ENCODE measurements at regions not wholly inside any gene's neighbourhood (a gene's known extent, or its start where the extent isn't known, plus 50 kb on each side); places are given as distances from the start of the nearest gene placed in this dataset.

DNA sequence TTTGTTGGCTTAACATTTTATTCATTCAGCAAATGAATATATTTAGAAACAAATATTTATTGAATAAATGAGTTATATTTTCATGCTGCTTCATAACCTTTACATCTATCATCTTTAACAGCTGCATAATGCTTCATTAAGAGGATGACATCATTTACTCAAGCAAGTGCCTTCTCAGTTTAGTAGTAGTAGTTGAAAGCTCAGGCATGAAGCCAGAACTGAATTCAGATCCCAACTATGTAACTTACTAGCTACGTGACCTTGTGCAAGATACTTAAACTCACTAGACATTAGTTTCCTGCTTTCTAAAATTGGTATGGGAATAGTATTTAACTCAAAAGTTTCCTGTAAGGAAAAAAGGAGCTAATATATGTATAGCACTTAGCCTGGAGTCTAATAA, 90.3 kb downstream of the TMPRSS5 start:
- TF ChIP-seq, protein P1, sequence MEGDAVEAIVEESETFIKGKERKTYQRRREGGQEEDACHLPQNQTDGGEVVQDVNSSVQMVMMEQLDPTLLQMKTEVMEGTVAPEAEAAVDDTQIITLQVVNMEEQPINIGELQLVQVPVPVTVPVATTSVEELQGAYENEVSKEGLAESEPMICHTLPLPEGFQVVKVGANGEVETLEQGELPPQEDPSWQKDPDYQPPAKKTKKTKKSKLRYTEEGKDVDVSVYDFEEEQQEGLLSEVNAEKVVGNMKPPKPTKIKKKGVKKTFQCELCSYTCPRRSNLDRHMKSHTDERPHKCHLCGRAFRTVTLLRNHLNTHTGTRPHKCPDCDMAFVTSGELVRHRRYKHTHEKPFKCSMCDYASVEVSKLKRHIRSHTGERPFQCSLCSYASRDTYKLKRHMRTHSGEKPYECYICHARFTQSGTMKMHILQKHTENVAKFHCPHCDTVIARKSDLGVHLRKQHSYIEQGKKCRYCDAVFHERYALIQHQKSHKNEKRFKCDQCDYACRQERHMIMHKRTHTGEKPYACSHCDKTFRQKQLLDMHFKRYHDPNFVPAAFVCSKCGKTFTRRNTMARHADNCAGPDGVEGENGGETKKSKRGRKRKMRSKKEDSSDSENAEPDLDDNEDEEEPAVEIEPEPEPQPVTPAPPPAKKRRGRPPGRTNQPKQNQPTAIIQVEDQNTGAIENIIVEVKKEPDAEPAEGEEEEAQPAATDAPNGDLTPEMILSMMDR (IDR thresholded peaks at IDR 0.05; ENCODE audit: partially characterized antibody, unreplicated experiment) = no peak
- H3K27ac Mint-ChIP-seq (ENCODE audit: unreplicated experiment) = no peak overlapping the region
- DNase-seq = no peak
- no peaks in the 10 kb centered on the region for H3K9me3 Mint-ChIP-seq (ENCODE audit: unreplicated experiment)
- no peaks in the 10 kb centered on the region for H3K36me3 Mint-ChIP-seq (ENCODE audit: unreplicated experiment)
- no peak overlapping the region for H3K4me3 Mint-ChIP-seq (ENCODE audit: unreplicated experiment)
- H3K27me3 Mint-ChIP-seq (ENCODE audit: unreplicated experiment) = no peaks in the 10 kb centered on the region
- H3K4me1 Mint-ChIP-seq (ENCODE audit: low read depth, unreplicated experiment) = peaks cover 9% of the 10 kb centered on the region

DNA sequence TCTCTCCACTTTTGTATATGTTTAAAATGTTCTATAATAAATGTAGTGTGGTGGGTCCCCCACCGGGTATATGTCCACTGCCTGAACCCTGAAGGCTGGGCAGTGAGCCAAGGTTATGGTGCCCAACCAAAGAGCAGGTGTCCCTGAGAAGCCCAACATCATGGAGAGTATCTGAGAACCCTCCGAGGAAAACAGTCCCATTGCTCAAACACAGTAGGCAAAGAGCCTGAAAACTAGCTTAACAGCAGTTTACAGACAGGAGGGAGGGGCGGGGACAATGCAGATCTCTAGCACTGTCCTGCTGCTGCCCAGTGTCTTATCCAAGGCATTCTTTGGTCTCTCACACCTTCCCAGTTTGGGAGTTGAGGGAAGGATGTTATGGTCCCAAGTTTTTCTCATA, 91.0 kb downstream of the TMPRSS5 start:
- peaks cover 9% of the 10 kb centered on the region for H3K4me1 Mint-ChIP-seq (ENCODE audit: low read depth, unreplicated experiment)
- H3K4me3 Mint-ChIP-seq (ENCODE audit: unreplicated experiment) = no peak overlapping the region
- peak; percentile 24 for DNase-seq
- H3K36me3 Mint-ChIP-seq (ENCODE audit: unreplicated experiment) = no peaks in the 10 kb centered on the region
- TF ChIP-seq, protein P1 (IDR thresholded peaks at IDR 0.05; ENCODE audit: partially characterized antibody, unreplicated experiment) = no peak
- H3K9me3 Mint-ChIP-seq (ENCODE audit: unreplicated experiment) = no peaks in the 10 kb centered on the region
- H3K27me3 Mint-ChIP-seq (ENCODE audit: unreplicated experiment) = no peaks in the 10 kb centered on the region
- H3K27ac Mint-ChIP-seq (ENCODE audit: unreplicated experiment) = no peak overlapping the region

DNA sequence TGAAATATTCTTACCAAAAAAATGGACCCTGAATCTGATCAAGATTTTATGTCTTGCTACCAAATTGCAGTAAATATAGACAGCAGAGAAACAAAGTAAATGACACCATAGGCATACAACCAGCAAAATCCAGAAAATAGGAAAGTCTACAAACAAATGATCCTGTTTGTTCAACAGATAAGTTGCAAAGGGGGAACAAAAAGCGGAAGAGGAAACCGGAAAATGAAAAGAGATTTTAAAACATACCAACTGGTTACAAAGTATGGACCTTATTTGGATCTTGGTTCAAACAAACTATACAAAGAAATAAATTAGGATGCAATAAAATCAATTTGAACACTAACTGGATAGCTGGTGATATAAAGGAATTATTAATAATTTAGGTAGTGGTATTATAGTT, 92.0 kb downstream of the TMPRSS5 start:
- Mint-ChIP-seq H3K9me3 (ENCODE audit: unreplicated experiment) (no peaks in the 10 kb centered on the region), H3K27me3 (ENCODE audit: unreplicated experiment) (no peaks in the 10 kb centered on the region), H3K4me3 (ENCODE audit: unreplicated experiment) (no peak overlapping the region), H3K4me1 (ENCODE audit: low read depth, unreplicated experiment) (peaks cover 9% of the 10 kb centered on the region), H3K27ac (ENCODE audit: unreplicated experiment) (no peak overlapping the region), H3K36me3 (ENCODE audit: unreplicated experiment) (no peaks in the 10 kb centered on the region)
- DNase-seq = no peak
- TF ChIP-seq, protein P1 (IDR thresholded peaks at IDR 0.05; ENCODE audit: partially characterized antibody, unreplicated experiment) = no peak

DNA sequence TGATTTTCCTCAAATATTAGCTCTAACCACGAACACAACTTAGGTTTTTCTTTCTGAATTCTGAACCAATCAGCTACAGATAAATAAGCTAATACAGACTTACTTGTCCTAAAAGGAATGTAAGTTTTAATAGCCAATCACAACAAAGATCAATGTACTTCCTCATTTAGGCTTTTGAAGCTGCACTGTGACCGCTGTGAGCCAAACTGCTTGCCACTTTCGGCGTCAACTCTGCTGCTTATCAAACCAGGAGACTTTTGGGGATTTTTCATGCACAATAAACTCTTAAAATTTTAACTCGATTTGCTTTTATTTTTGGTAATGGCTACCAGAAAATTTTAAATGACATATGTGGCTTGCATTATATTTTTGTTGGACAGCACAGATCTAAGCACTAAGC, 92.5 kb downstream of the TMPRSS5 start:
- no peak for DNase-seq

DNA sequence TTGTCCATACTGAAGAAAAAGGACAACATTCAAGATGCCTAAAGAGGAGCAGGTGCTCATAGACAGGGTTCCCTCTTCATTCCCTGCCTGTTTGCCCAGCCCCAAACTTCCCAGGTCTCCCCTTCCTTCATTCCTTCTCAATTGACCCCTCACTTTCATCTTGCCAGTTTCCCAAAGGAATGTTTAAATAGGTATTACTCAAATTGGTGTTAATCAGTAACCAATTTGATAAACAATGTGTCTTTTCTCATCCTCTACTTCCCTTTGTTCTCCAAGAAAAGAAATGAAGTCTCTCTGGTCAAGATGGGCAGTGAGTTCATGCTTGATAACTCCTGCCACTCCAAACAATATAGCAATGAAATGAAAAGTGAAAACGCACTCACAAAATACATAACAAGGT, 101.9 kb downstream of the TMPRSS5 start:
- Mint-ChIP-seq H3K4me3 (ENCODE audit: unreplicated experiment) (no peak overlapping the region), H3K36me3 (ENCODE audit: unreplicated experiment) (peaks cover 12% of the 10 kb centered on the region), H3K4me1 (ENCODE audit: low read depth, unreplicated experiment) (no peaks in the 10 kb centered on the region), H3K27me3 (ENCODE audit: unreplicated experiment) (peaks cover 2% of the 10 kb centered on the region), H3K9me3 (ENCODE audit: unreplicated experiment) (peaks cover 2% of the 10 kb centered on the region), H3K27ac (ENCODE audit: unreplicated experiment) (no peak overlapping the region)
- TF ChIP-seq, protein P1 (IDR thresholded peaks at IDR 0.05; ENCODE audit: partially characterized antibody, unreplicated experiment) = no peak
- DNase-seq = no peak

More for the DNA sequence above, 92.5 kb downstream of the TMPRSS5 start:
- Mint-ChIP-seq H3K27ac (ENCODE audit: unreplicated experiment) (no peak overlapping the region), H3K4me3 (ENCODE audit: unreplicated experiment) (no peak overlapping the region), H3K4me1 (ENCODE audit: low read depth, unreplicated experiment) (peaks cover 9% of the 10 kb centered on the region), H3K9me3 (ENCODE audit: unreplicated experiment) (no peaks in the 10 kb centered on the region), H3K27me3 (ENCODE audit: unreplicated experiment) (no peaks in the 10 kb centered on the region), H3K36me3 (ENCODE audit: unreplicated experiment) (no peaks in the 10 kb centered on the region)
- TF ChIP-seq, protein P1 (IDR thresholded peaks at IDR 0.05; ENCODE audit: partially characterized antibody, unreplicated experiment) = no peak
